Endodermal cell (in vitro differentiated cells): ENCODE measurements at regions not wholly inside any gene's neighbourhood (a gene's known extent, or its start where the extent isn't known, plus 50 kb on each side); places are given as distances from the start of the nearest gene placed in this dataset.

Source experiments
- DNase-seq: peaks from one replicate; pipeline ENCODE4 v3.0.0-alpha.2; 2017
- H3K27ac ChIP-seq: 2 replicates; pipeline ENCODE4 v1.5.1; 2013; ENCODE audit warnings: mild to moderate bottlenecking, low read depth, low read length, moderate library complexity
- H3K27me3 ChIP-seq: 2 replicates; pipeline ENCODE4 v1.6.1; 2013; ENCODE audit warnings: mild to moderate bottlenecking, low read length, moderate library complexity; ENCODE audit not compliant: insufficient read depth, control insufficient read depth, poor library complexity, severe bottlenecking
- H3K36me3 ChIP-seq: 2 replicates; pipeline ENCODE4 v1.7.0; 2013; ENCODE audit warnings: mild to moderate bottlenecking, low read length, moderate library complexity; ENCODE audit not compliant: control insufficient read depth, insufficient read depth
- H3K4me1 ChIP-seq: one replicate; pipeline ENCODE4 v1.7.0; 2013; ENCODE audit warnings: low read length; ENCODE audit not compliant: control insufficient read depth, insufficient read depth
- H3K4me3 ChIP-seq: 2 replicates; pipeline ENCODE4 v1.5.1; 2013; ENCODE audit warnings: mild to moderate bottlenecking, low read length, moderate library complexity
- H3K9ac ChIP-seq: 2 replicates; pipeline ENCODE4 v1.6.1; 2013; ENCODE audit warnings: mild to moderate bottlenecking, low read length, moderate library complexity; ENCODE audit not compliant: poor library complexity, severe bottlenecking; ENCODE audit errors: extremely low read depth
- H3K9me3 ChIP-seq: 2 replicates; pipeline ENCODE4 v1.6.1; 2013; ENCODE audit warnings: mild to moderate bottlenecking, low read length, moderate library complexity; ENCODE audit not compliant: control insufficient read depth
- H3K27ac Mint-ChIP-seq: 2 replicates; pipeline ENCODE4 v1.8.0; 2020; ENCODE audit warnings: mixed read lengths
- H3K27me3 Mint-ChIP-seq: 2 replicates; pipeline ENCODE4 v1.8.0; 2021; ENCODE audit warnings: mild to moderate bottlenecking, mixed read lengths; ENCODE audit not compliant: insufficient read depth
- H3K36me3 Mint-ChIP-seq: 2 replicates; pipeline ENCODE4 v1.8.0; 2020; ENCODE audit warnings: low read depth, mixed read lengths
- H3K4me1 Mint-ChIP-seq: 2 replicates; pipeline ENCODE4 v1.8.0; 2020; ENCODE audit warnings: mixed read lengths
- H3K4me3 Mint-ChIP-seq: 2 replicates; pipeline ENCODE4 v1.8.0; 2020; ENCODE audit warnings: mild to moderate bottlenecking, moderate library complexity, mixed read lengths
- H3K9me3 Mint-ChIP-seq: 2 replicates; pipeline ENCODE4 v1.8.0; 2020; ENCODE audit warnings: mild to moderate bottlenecking, mixed read lengths
- whole genome bisulfite sequencing, 2 experiments: methylation state at CpG; one replicate each; pipeline versions ENCODE4 v1.1.5 to v1.1.7; 2013; ENCODE audit warnings: missing lambda C conversion rate in 2 of 2, mixed read lengths in 1 of 2; ENCODE audit not compliant: insufficient coverage in 1 of 2, insufficient read length in 1 of 2; 5-methylcytosine and 5-hydroxymethylcytosine counted together
- TF ChIP-seq, protein P1 (sequence below): fragments of 200-600 bp; sonication (generic); conservative IDR thresholded peaks from 2 replicates; pipeline ENCODE4 v1.5.0; 2021; ENCODE audit warnings: antibody characterized with exemption, mild to moderate bottlenecking

DNA sequence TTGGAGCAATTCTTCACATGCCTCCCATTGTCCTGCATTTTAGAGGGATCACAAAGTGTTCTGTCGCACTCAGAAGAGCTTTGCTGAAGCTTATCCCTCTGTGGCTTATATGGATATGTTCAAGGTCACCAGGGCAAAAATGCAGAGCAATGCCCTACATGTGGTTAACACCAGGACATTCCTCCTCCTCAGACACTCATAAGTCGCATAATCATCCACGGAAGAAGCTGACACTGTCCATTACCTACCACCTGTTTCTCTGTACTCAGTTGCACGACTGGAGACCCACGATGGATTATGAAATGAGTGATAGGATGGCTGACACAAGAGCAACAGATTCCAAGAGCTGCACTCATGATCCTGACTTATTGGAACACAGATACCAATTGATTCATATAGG, 68.7 kb upstream of the PRDX4 start:
- Histone ChIP-seq H3K36me3 (no peaks in the 10 kb centered on the region), H3K27ac (no peak overlapping the region), H3K4me1 (no peaks in the 10 kb centered on the region), H3K27me3 (no peaks in the 10 kb centered on the region), H3K9me3 (no peaks in the 10 kb centered on the region), H3K4me3 (no peak overlapping the region), H3K9ac (no peak overlapping the region)
- TF ChIP-seq, protein P1, sequence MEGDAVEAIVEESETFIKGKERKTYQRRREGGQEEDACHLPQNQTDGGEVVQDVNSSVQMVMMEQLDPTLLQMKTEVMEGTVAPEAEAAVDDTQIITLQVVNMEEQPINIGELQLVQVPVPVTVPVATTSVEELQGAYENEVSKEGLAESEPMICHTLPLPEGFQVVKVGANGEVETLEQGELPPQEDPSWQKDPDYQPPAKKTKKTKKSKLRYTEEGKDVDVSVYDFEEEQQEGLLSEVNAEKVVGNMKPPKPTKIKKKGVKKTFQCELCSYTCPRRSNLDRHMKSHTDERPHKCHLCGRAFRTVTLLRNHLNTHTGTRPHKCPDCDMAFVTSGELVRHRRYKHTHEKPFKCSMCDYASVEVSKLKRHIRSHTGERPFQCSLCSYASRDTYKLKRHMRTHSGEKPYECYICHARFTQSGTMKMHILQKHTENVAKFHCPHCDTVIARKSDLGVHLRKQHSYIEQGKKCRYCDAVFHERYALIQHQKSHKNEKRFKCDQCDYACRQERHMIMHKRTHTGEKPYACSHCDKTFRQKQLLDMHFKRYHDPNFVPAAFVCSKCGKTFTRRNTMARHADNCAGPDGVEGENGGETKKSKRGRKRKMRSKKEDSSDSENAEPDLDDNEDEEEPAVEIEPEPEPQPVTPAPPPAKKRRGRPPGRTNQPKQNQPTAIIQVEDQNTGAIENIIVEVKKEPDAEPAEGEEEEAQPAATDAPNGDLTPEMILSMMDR: no peak
- H3K9me3 Mint-ChIP-seq: no peaks in the 10 kb centered on the region
- no peak for DNase-seq
- no peak overlapping the region for H3K4me3 Mint-ChIP-seq
- no peaks in the 10 kb centered on the region for H3K36me3 Mint-ChIP-seq
- 100% methylated on average over 3 of the region's 5 CpGs; no CpG with 5 or more reads in 1 of the 2 experiments for WGBS, 2 experiments
- H3K4me1 Mint-ChIP-seq: no peaks in the 10 kb centered on the region
- no peak overlapping the region for H3K27ac Mint-ChIP-seq
- peaks cover 2% of the 10 kb centered on the region for H3K27me3 Mint-ChIP-seq

DNA sequence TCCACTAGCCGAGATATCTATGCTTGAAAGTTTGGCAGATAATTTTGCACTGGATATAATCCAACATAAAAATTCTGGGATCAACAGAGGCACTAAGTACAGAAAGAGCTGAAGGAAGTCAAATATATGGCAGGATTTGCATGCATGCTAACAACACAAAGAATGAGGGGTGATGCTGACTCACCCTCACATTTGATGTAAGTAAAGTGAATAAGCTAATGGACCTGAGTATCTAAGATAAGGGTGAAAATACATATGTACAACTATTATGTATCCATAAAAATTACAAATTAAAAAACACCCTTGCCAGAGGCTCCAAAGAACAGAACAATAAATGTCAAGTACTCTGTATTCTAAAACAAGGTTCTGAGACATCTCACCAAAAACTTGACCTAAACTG, 63.8 kb upstream of the PRDX4 start:
- Mint-ChIP-seq H3K27me3 (no peaks in the 10 kb centered on the region), H3K4me3 (no peak overlapping the region), H3K4me1 (peaks cover 5% of the 10 kb centered on the region), H3K36me3 (no peaks in the 10 kb centered on the region), H3K27ac (no peak overlapping the region), H3K9me3 (no peaks in the 10 kb centered on the region)
- TF ChIP-seq, protein P1: no peak
- Histone ChIP-seq H3K27ac (no peak overlapping the region), H3K9ac (no peak overlapping the region), H3K36me3 (no peaks in the 10 kb centered on the region), H3K27me3 (no peaks in the 10 kb centered on the region), H3K4me1 (no peaks in the 10 kb centered on the region), H3K4me3 (no peak overlapping the region), H3K9me3 (no peaks in the 10 kb centered on the region)
- DNase-seq: no peak
- 100% methylated on average over 1 of the region's 1 CpG; no CpG with 5 or more reads in 1 of the 2 experiments for WGBS, 2 experiments

DNA sequence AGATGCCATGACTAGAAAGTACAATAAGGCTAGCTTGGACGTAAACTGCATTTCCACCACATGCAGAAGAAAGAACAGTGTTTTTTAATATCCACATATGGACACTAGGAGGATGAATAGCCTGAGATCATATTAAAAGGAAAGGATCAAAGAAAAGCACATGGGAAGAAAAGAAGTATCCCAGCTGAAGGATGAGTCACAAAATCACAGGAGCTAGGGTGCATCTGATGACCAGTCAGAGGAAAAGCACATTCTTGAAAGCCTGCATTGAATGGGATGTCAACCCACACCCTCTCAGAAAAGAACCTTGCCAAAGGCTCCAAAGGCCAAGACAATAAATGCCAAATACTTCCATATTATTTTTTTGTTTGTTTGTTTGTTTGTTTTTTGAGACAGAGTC, 56.8 kb upstream of the PRDX4 start:
- no CpG with 5 or more reads among the region's 1 CpG for WGBS, 2 experiments
- TF ChIP-seq, protein P1: no peak
- Mint-ChIP-seq H3K4me1 (peaks cover 5% of the 10 kb centered on the region), H3K27me3 (no peaks in the 10 kb centered on the region), H3K27ac (no peak overlapping the region), H3K36me3 (no peaks in the 10 kb centered on the region), H3K4me3 (no peak overlapping the region), H3K9me3 (no peaks in the 10 kb centered on the region)
- Histone ChIP-seq H3K27me3 (no peaks in the 10 kb centered on the region), H3K4me3 (no peak overlapping the region), H3K27ac (no peak overlapping the region), H3K36me3 (no peaks in the 10 kb centered on the region), H3K9ac (no peak overlapping the region), H3K4me1 (no peaks in the 10 kb centered on the region), H3K9me3 (no peaks in the 10 kb centered on the region)
- DNase-seq: no peak
